Upper lobe of left lung (tissue), 6 donors: ENCODE measurements at regions not wholly inside any gene's neighbourhood (a gene's known extent, or its start where the extent isn't known, plus 50 kb on each side); places are given as distances from the start of the nearest gene placed in this dataset.

ENCODE experiments used
- ATAC-seq, 2 donors: fragments of 200-7000 bp; cut with Tn5 transposase; one replicate each; pipeline ENCODE4 v1.9.1; 2022; ENCODE audit warnings: mild to moderate bottlenecking in 2 of 2, moderate library complexity in 2 of 2; ENCODE audit not compliant: low FRiP score in 2 of 2
- DNase-seq, 2 donors: peaks; one replicate each; pipeline ENCODE4 v3.0.0-alpha.2; 2019 to 2020
- H3K27ac ChIP-seq, 4 donors: fragments of 200-600 bp; sonication (generic); one replicate each; pipeline ENCODE4 v1.5.1; 2016 to 2019
- H3K27me3 ChIP-seq, 4 donors: fragments of 200-600 bp; sonication (generic); one replicate each; pipeline ENCODE4 v1.5.1; 2017 to 2019
- H3K36me3 ChIP-seq, 4 donors: fragments of 200-600 bp; sonication (generic); one replicate each; pipeline ENCODE4 v1.5.1; 2016 to 2019
- H3K4me1 ChIP-seq, 4 donors: fragments of 200-600 bp; sonication (generic); one replicate each; pipeline ENCODE4 v1.5.1; 2018 to 2019
- H3K4me3 ChIP-seq, 4 donors: fragments of 200-600 bp; sonication (generic); one replicate each; pipeline ENCODE4 v1.5.1; 2017 to 2019; ENCODE audit warnings: mild to moderate bottlenecking in 2 of 4, moderate library complexity in 1 of 4
- H3K9me3 ChIP-seq, 4 donors: fragments of 200-600 bp; sonication (generic); one replicate each; pipeline ENCODE4 v1.5.1; 2018 to 2019
- CTCF ChIP-seq, 6 experiments: fragments of 450-650 bp in 4 of 6; fragments of 200-600 bp in 2 of 6; sonication (generic) in 2 of 6; IDR thresholded peaks; one replicate each; pipeline ENCODE4 v1.5.1; 2016 to 2019; ENCODE audit warnings: antibody characterized with exemption in 6 of 6
- EP300 ChIP-seq, 4 donors: sonication (generic); formaldehyde crosslinking; IDR thresholded peaks; one replicate each; pipeline ENCODE4 v1.5.1; 2017; ENCODE audit warnings: antibody characterized with exemption in 4 of 4, control low read depth in 2 of 4
- POLR2A ChIP-seq, 4 donors: fragments of 450-650 bp; IDR thresholded peaks; one replicate each; pipeline ENCODE4 v1.5.1; 2016 to 2017; ENCODE audit warnings: antibody characterized with exemption in 4 of 4, mild to moderate bottlenecking in 2 of 4
- POLR2AphosphoS5 ChIP-seq, 2 donors: sonication (generic); formaldehyde crosslinking; IDR thresholded peaks; one replicate each; pipeline ENCODE4 v1.5.1; 2017; ENCODE audit warnings: antibody characterized with exemption in 2 of 2
- WGBS, 2 donors: methylation state at CpG; one replicate each; pipeline ENCODE4 v1.1.5; 2017 to 2018; 5-methylcytosine and 5-hydroxymethylcytosine counted together
- donor health status: DM: no; HTN: no; CAD: no; lungs with moderate emphysema.
- donor health status: DM: no; HTN: yes; CAD: no; lungs with severe emphysema.

GRCh38 chr2:16114836-16115235, 174.5 kb downstream of the MYCN start:
- no peak for ATAC-seq
- no peak for DNase-seq

GRCh38 chr2:16114070-16114469, 173.7 kb downstream of the MYCN start:
- ATAC-seq (no peak), DNase-seq (no peak)
- H3K36me3 ChIP-seq, result no peaks in the 10 kb centered on the region
- H3K27me3 ChIP-seq, result no peaks in the 10 kb centered on the region
- TF ChIP-seq POLR2A (IDR thresholded peaks at IDR 0.05), result no peak
- no peaks in the 10 kb centered on the region for H3K4me1 ChIP-seq
- no peak overlapping the region for H3K27ac ChIP-seq
- H3K9me3 ChIP-seq, result no peaks in the 10 kb centered on the region
- WGBS, 2 donors, result 90% methylated on average over 10 to 11 of the region's 11 CpGs
- H3K4me3 ChIP-seq, result no peak overlapping the region

More at GRCh38 chr2:16114836-16115235, 174.5 kb downstream of the MYCN start:
- Histone ChIP-seq H3K36me3 (no peaks in the 10 kb centered on the region), H3K27ac (no peak overlapping the region), H3K27me3 (no peaks in the 10 kb centered on the region), H3K9me3 (no peaks in the 10 kb centered on the region), H3K4me1 (no peaks in the 10 kb centered on the region), H3K4me3 (no peak overlapping the region)
- WGBS, 2 donors, result 90 to 91% methylated on average over 7 to 8 of the region's 8 CpGs
- TF ChIP-seq EP300 (IDR thresholded peaks at IDR 0.05) (no peak), POLR2AphosphoS5 (IDR thresholded peaks at IDR 0.05) (no peak), POLR2A (IDR thresholded peaks at IDR 0.05) (no peak), CTCF (IDR thresholded peaks at IDR 0.05) (no peak)

GRCh38 chr2:16113568-16113967, 173.2 kb downstream of the MYCN start:
- H3K36me3 ChIP-seq, result no peaks in the 10 kb centered on the region
- TF ChIP-seq EP300 (IDR thresholded peaks at IDR 0.05), result no peak
- no peak for TF ChIP-seq POLR2AphosphoS5 (IDR thresholded peaks at IDR 0.05)
- TF ChIP-seq POLR2A (IDR thresholded peaks at IDR 0.05), result no peak
- no peak for TF ChIP-seq CTCF (IDR thresholded peaks at IDR 0.05)
- no peaks in the 10 kb centered on the region for H3K4me1 ChIP-seq
- no peaks in the 10 kb centered on the region for H3K27me3 ChIP-seq
- H3K9me3 ChIP-seq, result no peaks in the 10 kb centered on the region
- ATAC-seq, result peak in 1 of 2 donors; percentile 12
- no peak overlapping the region for H3K4me3 ChIP-seq
- no peak overlapping the region for H3K27ac ChIP-seq
- no peak for DNase-seq
- WGBS, 2 donors, result 81 to 100% methylated on average over 1 of the region's 1 CpG

DNA sequence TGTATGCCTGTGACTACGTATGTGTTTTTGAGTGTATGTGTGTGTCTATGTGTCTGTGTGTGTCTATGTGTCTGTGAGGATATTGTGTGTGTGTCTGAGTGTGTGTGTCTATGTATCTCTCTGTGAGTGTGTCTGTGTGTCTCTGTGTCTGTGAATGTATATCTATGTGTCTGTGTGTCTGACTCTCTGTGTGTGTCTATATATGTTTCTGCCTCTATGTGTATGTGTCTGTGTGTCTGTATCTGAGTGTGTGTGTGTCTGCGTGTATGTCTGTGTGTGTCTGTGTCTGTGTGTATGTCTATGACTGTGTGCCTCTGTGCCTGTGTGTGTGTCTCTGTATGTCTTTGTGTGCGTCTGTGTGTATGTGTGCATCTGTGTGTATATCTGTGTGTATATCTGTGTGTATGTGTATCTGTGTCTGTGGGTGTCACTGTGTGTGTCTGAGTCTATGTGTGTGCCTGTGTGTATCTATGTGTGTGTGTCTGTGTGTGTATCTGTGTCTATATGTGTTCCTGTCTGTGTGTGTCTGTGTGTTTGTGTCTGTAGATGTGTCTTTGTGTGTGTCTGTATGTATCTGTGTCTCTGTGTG, 172.7 kb downstream of the MYCN start:
- Histone ChIP-seq H3K4me3 (no peak overlapping the region), H3K9me3 (no peaks in the 10 kb centered on the region), H3K36me3 (no peaks in the 10 kb centered on the region), H3K4me1 (no peaks in the 10 kb centered on the region), H3K27ac (no peak overlapping the region), H3K27me3 (no peaks in the 10 kb centered on the region)
- no peak for TF ChIP-seq EP300 (IDR thresholded peaks at IDR 0.05)
- no peak for TF ChIP-seq POLR2A (IDR thresholded peaks at IDR 0.05)
- no peak for TF ChIP-seq POLR2AphosphoS5 (IDR thresholded peaks at IDR 0.05)
- TF ChIP-seq CTCF (IDR thresholded peaks at IDR 0.05), result no peak
- ATAC-seq, result peak in 1 of 2 donors; percentile 6
- 78 to 100% methylated on average over 1 to 3 of the region's 3 CpGs for WGBS, 2 donors
- no peak for DNase-seq

GRCh38 chr2:16112251-16112971, 172.1 kb downstream of the MYCN start:
- DNase-seq (no peak), ATAC-seq (no peak)
- Histone ChIP-seq H3K27me3 (no peaks in the 10 kb centered on the region), H3K4me3 (no peak overlapping the region), H3K9me3 (no peaks in the 10 kb centered on the region), H3K36me3 (no peaks in the 10 kb centered on the region), H3K27ac (no peak overlapping the region), H3K4me1 (no peaks in the 10 kb centered on the region)
- 88 to 89% methylated on average over 7 of the region's 7 CpGs for WGBS, 2 donors
- TF ChIP-seq EP300 (IDR thresholded peaks at IDR 0.05), result no peak
- TF ChIP-seq POLR2AphosphoS5 (IDR thresholded peaks at IDR 0.05), result no peak
- no peak for TF ChIP-seq POLR2A (IDR thresholded peaks at IDR 0.05)
- TF ChIP-seq CTCF (IDR thresholded peaks at IDR 0.05), result no peak
